Smooth muscle cell (in vitro differentiated cells): ENCODE measurements at regions not wholly inside any gene's neighbourhood (a gene's known extent, or its start where the extent isn't known, plus 50 kb on each side); places are given as distances from the start of the nearest gene placed in this dataset.

Experiments
- DNase-seq: peaks from one replicate; lab custom pipeline; 2025; ENCODE audit not compliant: unreplicated experiment; lab: John Stamatoyannopoulos, UW
- H2AFZ ChIP-seq: fragments of 200-600 bp; sonication (generic); 2 replicates; pipeline ENCODE4 v1.6.0; 2016; ENCODE audit warnings: antibody characterized with exemption, low read depth, mild to moderate bottlenecking
- H3F3A ChIP-seq: fragments of 200-600 bp; sonication (generic); 2 replicates; pipeline ENCODE4 v1.6.0; 2017; ENCODE audit warnings: antibody characterized with exemption, low read depth
- H3K27ac ChIP-seq: fragments of 200-600 bp; sonication (generic); 2 replicates; pipeline ENCODE4 v1.5.1; 2016; ENCODE audit warnings: low read depth, mild to moderate bottlenecking
- H3K27me3 ChIP-seq: fragments of 200-600 bp; sonication (generic); 2 replicates; pipeline ENCODE4 v1.6.1; 2016; ENCODE audit warnings: low read depth, mild to moderate bottlenecking
- H3K36me3 ChIP-seq: fragments of 200-600 bp; sonication (generic); 2 replicates; pipeline ENCODE4 v1.5.1; 2016; ENCODE audit warnings: low read depth
- H3K4me1 ChIP-seq: fragments of 200-600 bp; sonication (generic); 2 replicates; pipeline ENCODE4 v1.5.1; 2016; ENCODE audit warnings: low read depth
- H3K4me2 ChIP-seq: fragments of 200-600 bp; sonication (generic); 2 replicates; pipeline ENCODE4 v1.6.0; 2016; ENCODE audit warnings: mild to moderate bottlenecking
- H3K4me3 ChIP-seq: fragments of 200-600 bp; sonication (generic); 2 replicates; pipeline ENCODE4 v1.5.1; 2016; ENCODE audit warnings: mild to moderate bottlenecking
- H3K79me2 ChIP-seq: fragments of 200-600 bp; sonication (generic); 2 replicates; pipeline ENCODE4 v1.6.0; 2016; ENCODE audit warnings: low read depth, mild to moderate bottlenecking
- H3K9ac ChIP-seq: fragments of 200-600 bp; sonication (generic); 2 replicates; pipeline ENCODE4 v1.6.0; 2016; ENCODE audit warnings: low read depth
- H3K9me3 ChIP-seq: fragments of 200-600 bp; sonication (generic); replicated peaks from 2 replicates; pipeline ENCODE4 v1.5.1; 2016; ENCODE audit warnings: low read depth
- H4K20me1 ChIP-seq: fragments of 200-600 bp; sonication (generic); 2 replicates; pipeline ENCODE4 v1.6.0; 2016; ENCODE audit warnings: low read depth
- CTCF ChIP-seq: fragments of 200-600 bp; sonication (generic); IDR thresholded peaks from 2 replicates; pipeline ENCODE4 v1.5.1; 2017; ENCODE audit warnings: borderline replicate concordance, mild to moderate bottlenecking, antibody characterized with exemption; ENCODE audit not compliant: insufficient read depth, poor library complexity, severe bottlenecking
- WGBS: methylation state at CpG from one replicate; pipeline ENCODE4 v1.1.7; 2016; ENCODE audit warnings: low lambda C conversion rate; 5-methylcytosine and 5-hydroxymethylcytosine counted together

- Histone ChIP-seq H3K27ac (no peak overlapping the region), H3K79me2 (no peaks in the 10 kb centered on the region), H3K36me3 (no peaks in the 10 kb centered on the region), H3K4me2 (no peak overlapping the region), H3K9me3 (no peaks in the 10 kb centered on the region), H3K27me3 (no peaks in the 10 kb centered on the region), H3K9ac (no peak overlapping the region), H4K20me1 (no peaks in the 10 kb centered on the region), H3K4me3 (no peak overlapping the region), H3F3A (no peaks in the 10 kb centered on the region), H2AFZ (no peak overlapping the region), H3K4me1 (no peaks in the 10 kb centered on the region)
- TF ChIP-seq CTCF = no peak
- 83% methylated on average over 1 of the region's 1 CpG for WGBS
- DNase-seq = no peak
Measured at GRCh38 chr7:49527182-49527581, 246.3 kb upstream of the VWC2 start.

GRCh38 chr7:49530481-49530880 lies 243.0 kb upstream of the VWC2 start:
- Histone ChIP-seq H3K27ac (no peak overlapping the region), H3K79me2 (no peaks in the 10 kb centered on the region), H3K9me3 (no peaks in the 10 kb centered on the region), H3F3A (no peaks in the 10 kb centered on the region), H3K27me3 (no peaks in the 10 kb centered on the region), H3K4me1 (no peaks in the 10 kb centered on the region), H3K9ac (no peak overlapping the region), H2AFZ (no peak overlapping the region), H3K4me2 (no peak overlapping the region), H3K36me3 (no peaks in the 10 kb centered on the region), H4K20me1 (no peaks in the 10 kb centered on the region), H3K4me3 (no peak overlapping the region)
- no peak for DNase-seq
- 0% methylated on average over 1 of the region's 1 CpG for WGBS
- TF ChIP-seq CTCF = no peak

- Histone ChIP-seq H3K9ac (no peak overlapping the region), H4K20me1 (no peaks in the 10 kb centered on the region), H3K4me1 (no peaks in the 10 kb centered on the region), H3K4me3 (no peak overlapping the region), H3K4me2 (no peak overlapping the region), H3K27ac (no peak overlapping the region), H3K9me3 (no peaks in the 10 kb centered on the region), H3F3A (no peaks in the 10 kb centered on the region), H3K27me3 (no peaks in the 10 kb centered on the region), H3K79me2 (no peaks in the 10 kb centered on the region), H3K36me3 (no peaks in the 10 kb centered on the region), H2AFZ (no peak overlapping the region)
- WGBS = 76% methylated on average over 8 of the region's 8 CpGs
- DNase-seq = no peak
- no peak for TF ChIP-seq CTCF
Measured at GRCh38 chr7:49563693-49564378, 209.6 kb upstream of the VWC2 start.

- Histone ChIP-seq H3K27me3 (no peaks in the 10 kb centered on the region), H4K20me1 (no peaks in the 10 kb centered on the region), H2AFZ (no peak overlapping the region), H3K79me2 (no peaks in the 10 kb centered on the region), H3F3A (no peaks in the 10 kb centered on the region), H3K9me3 (no peaks in the 10 kb centered on the region), H3K9ac (no peak overlapping the region), H3K4me2 (no peak overlapping the region), H3K27ac (no peak overlapping the region), H3K4me1 (no peaks in the 10 kb centered on the region), H3K4me3 (no peak overlapping the region), H3K36me3 (no peaks in the 10 kb centered on the region)
- TF ChIP-seq CTCF = no peak
- WGBS = 100% methylated on average over 2 of the region's 2 CpGs
- no peak for DNase-seq
Measured at GRCh38 chr7:49564379-49564714, 209.1 kb upstream of the VWC2 start.
